GM21381 (cell line): ENCODE measurements at regions not wholly inside any gene's neighbourhood (a gene's known extent, or its start where the extent isn't known, plus 50 kb on each side); places are given as distances from the start of the nearest gene placed in this dataset.

Experiments
- ATAC-seq: cut with Tn5 transposase; IDR thresholded peaks from one replicate; pipeline ENCODE4 v1.9.1; 2021; ENCODE audit warnings: mild to moderate bottlenecking, moderate library complexity; ENCODE audit not compliant: unreplicated experiment

- ATAC-seq = no peak
Observed at GRCh38 chr13:30034458-30034795, 184.0 kb upstream of the UBL3 start.

DNA sequence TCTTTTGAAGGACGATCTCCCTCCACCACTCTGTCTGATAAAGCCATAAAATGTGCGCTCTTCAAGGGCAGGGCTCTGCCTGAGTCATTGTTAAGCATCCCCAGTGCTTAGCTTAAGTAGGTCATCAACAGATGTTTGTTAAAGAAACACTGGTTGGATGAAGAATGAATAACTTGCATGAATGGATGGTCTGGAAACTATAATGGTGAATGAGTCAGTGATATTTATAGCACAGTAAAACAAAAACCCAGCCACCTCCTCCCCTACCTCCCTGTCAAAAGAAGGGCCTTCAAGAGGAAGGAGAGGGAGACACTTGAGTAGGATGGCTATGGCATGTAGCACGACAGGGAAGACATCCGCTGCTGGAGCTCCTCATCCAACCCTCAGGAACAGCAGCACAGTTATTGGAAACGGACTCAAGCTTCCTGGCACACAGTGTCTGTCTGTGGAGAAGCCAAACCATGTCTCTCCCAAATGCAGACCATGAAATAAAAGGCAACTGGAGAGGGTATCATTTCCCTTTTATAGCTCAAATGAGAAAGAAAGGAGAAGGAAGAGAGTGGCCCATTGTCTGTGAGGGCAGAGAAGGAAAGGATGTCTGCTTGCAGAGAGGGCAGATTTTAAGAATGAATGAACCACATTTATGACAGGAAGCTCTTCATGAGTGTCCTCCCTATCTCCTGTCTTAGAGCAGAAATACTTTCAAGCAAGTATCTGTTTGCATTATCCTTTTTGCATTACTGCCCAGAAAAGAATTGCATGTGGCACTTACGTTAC lies 183.5 kb upstream of the UBL3 start:
- no peak for ATAC-seq

- no peak for ATAC-seq
Observed at GRCh38 chr13:30032263-30032662, 181.8 kb upstream of the UBL3 start.

- ATAC-seq = no peak
Observed at GRCh38 chr13:30031488-30031887, 181.1 kb upstream of the UBL3 start.

DNA sequence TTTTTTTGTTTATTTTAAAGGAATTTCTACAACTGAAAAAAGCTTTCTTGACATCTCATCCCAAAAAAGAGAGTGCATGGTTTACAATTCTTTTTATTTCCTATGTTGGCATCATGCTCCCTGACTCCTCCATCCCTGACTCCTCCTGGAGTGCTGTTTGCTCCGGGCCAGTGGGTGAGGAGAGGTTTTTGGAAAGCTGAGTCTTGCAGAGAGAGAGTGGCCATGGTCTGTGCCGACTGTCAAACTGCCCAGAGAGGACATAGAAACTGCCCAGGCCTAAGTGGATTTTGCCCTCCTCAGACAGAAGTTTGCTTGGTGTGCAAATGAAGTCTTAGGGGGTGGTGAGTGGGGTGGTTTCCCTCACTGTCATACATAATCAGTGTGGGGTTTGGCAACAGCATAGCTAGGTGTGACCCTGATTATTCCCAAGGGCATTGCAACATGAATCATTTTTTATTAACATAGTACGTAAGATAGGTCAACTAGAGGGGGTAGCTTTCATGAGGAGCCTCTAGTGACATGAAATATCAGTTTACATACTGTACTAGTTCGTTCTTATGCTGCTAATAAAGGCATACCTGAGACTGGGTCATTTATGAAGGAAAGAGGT lies 179.8 kb upstream of the UBL3 start:
- no peak for ATAC-seq

GRCh38 chr13:30027569-30028455 lies 177.4 kb upstream of the UBL3 start:
- ATAC-seq = no peak

- ATAC-seq = no peak
Observed at GRCh38 chr13:30026909-30027308, 176.5 kb upstream of the UBL3 start.

DNA sequence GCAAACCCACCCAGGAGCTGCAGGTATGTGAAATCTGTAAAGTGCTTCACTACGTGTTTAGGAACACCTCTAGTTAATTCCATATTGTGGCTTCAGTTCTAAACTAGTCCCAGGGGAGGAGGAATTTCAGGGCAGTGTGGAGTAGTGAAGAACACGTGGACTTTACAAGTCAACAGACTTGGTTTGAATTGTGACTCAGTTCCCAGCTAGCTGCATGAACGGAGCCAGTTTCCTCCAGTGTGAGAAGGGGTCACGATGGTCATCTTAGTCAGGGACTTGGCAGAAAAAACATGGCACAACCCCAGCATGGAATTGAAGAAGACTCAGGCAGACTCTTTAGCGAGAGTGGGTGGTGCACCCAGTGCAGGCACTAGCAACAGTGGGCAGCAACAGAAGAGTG lies 175.7 kb upstream of the UBL3 start:
- no peak for ATAC-seq

GRCh38 chr13:30025351-30025750 lies 174.9 kb upstream of the UBL3 start:
- ATAC-seq = no peak

DNA sequence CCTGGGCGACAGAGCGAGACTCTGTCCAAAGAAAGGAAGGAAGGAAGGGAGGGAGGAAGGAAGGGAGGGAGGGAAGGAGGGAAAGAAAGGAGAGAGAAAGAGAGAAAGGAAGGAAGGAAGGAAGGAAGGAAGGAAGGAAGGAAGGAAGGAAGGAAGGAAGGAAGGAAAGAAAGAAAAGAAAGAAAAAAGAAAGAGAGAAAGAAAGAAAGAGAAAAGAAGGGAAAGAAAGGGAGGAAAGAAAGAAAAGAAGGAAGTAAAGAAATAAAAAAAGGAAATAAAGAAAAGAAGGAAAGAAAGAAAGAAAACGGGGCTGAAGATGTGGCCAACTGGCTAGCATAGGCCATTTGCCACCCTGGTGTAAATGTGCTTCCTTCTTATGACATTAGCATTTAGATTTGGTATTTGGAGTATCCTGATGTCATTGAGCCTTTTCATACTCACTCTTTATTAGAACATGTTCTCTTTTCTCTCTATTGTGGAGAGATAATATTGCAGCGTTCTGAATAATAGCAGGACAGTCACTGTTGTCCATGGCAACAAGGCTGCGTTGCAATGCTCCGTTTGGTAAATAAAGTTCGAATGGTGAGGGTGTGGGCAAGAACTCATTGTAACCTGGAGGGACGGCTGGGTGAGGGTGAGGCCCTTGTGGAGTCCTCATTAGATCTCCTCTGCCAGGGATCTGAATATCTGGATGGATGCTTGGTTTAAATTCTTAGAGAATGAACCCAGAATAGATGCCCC lies 173.9 kb upstream of the UBL3 start:
- ATAC-seq = no peak

GRCh38 chr13:30023196-30023895 lies 172.9 kb upstream of the UBL3 start:
- no peak for ATAC-seq

- no peak for ATAC-seq
Observed at GRCh38 chr13:30022796-30023195, 172.4 kb upstream of the UBL3 start.

DNA sequence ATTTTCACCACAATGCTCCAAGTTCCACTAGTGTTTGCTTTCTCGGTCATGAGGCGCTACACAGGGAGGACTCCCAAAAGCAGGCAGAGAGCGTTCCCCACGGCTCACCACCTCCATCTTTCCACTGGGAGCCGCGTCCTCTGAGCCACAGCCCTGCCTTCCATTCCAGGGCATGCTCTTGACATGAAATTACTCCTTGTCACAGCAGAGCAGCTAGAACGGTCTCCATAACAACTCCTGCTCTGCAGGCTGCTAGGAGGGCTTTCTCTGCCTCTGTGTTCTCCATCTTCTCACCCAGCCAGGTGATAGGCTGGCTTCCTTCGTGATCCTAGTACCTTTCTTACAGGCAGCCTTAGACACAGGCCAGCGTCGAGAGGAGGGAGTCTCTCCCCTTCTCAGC lies 171.8 kb upstream of the UBL3 start:
- no peak for ATAC-seq

GRCh38 chr13:30021611-30022010 lies 171.2 kb upstream of the UBL3 start:
- no peak for ATAC-seq

- no peak for ATAC-seq
Observed at GRCh38 chr13:30020726-30021312, 170.4 kb upstream of the UBL3 start.

GRCh38 chr13:30019648-30020626 lies 169.5 kb upstream of the UBL3 start:
- no peak for ATAC-seq

DNA sequence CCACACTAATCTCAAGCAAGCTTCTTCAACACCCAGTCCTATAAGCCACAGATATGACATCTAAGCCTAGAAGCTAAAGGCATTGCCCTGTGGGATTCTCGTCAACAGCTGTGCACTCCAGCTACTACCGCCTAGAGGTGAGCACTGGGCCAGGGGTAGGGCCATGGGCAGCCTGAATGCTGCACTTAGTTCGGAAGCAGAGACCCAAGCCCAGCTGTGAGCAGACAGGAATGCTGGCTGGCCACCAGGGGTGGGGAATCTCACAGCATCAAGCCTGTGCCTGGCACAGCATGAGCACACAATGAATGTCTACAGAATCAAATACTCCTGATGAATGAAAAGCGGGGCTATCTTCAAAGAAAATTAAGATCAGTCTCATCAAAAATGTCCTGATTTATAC lies 167.5 kb upstream of the UBL3 start:
- ATAC-seq = no peak

DNA sequence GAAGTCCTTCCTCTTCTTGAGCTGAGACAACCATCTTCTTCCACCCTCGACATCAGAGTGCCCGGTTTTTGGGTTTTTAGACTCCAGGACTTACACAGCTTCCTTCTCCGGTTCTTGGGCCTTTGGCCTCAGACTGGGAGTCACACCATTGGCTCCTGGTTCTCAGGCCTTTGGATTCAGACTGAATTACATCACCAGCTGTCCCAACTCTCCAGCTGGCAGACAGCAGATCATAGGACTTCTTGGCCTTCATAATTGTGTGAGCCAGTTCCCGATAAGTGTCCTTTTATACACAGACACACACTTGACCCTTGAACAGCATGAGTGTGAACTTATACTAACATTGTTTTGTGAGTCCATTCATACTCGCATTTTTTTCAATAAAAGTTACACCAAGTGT lies 166.0 kb upstream of the UBL3 start:
- ATAC-seq = no peak

GRCh38 chr13:30009411-30009810 lies 159.0 kb upstream of the UBL3 start:
- no peak for ATAC-seq
